Neutrophil (primary cell): ENCODE measurements at regions not wholly inside any gene's neighbourhood (a gene's known extent, or its start where the extent isn't known, plus 50 kb on each side); places are given as distances from the start of the nearest gene placed in this dataset.

ENCODE experiments used
- H3K27ac ChIP-seq: fragments of 200-600 bp; sonication (generic); 2 replicates; pipeline ENCODE4 v1.5.1; 2016; ENCODE audit warnings: mild to moderate bottlenecking, moderate library complexity
- H3K27me3 ChIP-seq: fragments of 200-600 bp; sonication (generic); 2 replicates; pipeline ENCODE4 v1.6.0; 2016; ENCODE audit warnings: mild to moderate bottlenecking
- H3K36me3 ChIP-seq: fragments of 200-600 bp; sonication (generic); 2 replicates; pipeline ENCODE4 v1.5.1; 2017
- H3K4me1 ChIP-seq, 2 experiments: fragments of 200-600 bp in 1 of 2; sonication (generic) in 1 of 2; 1 replicate in 1 of 2; 2 replicates in 1 of 2; pipeline versions ENCODE4 v1.5.1 to v1.6.1; 2013 to 2016; ENCODE audit warnings: low read depth in 1 of 2, low read length in 1 of 2, mild to moderate bottlenecking in 1 of 2, moderate library complexity in 1 of 2; ENCODE audit not compliant: control insufficient read depth in 1 of 2, insufficient read depth in 1 of 2
- H3K4me3 ChIP-seq, 2 experiments: fragments of 200-600 bp in 1 of 2; sonication (generic) in 1 of 2; 1 replicate in 1 of 2; 2 replicates in 1 of 2; pipeline ENCODE4 v1.5.1; 2013 to 2016; ENCODE audit warnings: low read depth in 1 of 2, low read length in 1 of 2, mild to moderate bottlenecking in 1 of 2, moderate library complexity in 1 of 2
- H3K9me3 ChIP-seq: fragments of 200-600 bp; sonication (generic); 2 replicates; pipeline ENCODE4 v1.5.1; 2016
- CTCF ChIP-seq: fragments of 200-600 bp; sonication (generic); IDR thresholded peaks from 2 replicates; pipeline ENCODE4 v1.5.1; 2016; ENCODE audit warnings: antibody characterized with exemption

GRCh38 chr18:37937287-37937686, 371.7 kb upstream of the CELF4 start:
- Histone ChIP-seq H3K27me3 (no peaks in the 10 kb centered on the region), H3K9me3 (peaks cover 3% of the 10 kb centered on the region), H3K36me3 (no peaks in the 10 kb centered on the region), H3K4me1 (no peaks in the 10 kb centered on the region), H3K4me3 (no peak overlapping the region), H3K27ac (no peak overlapping the region)
- TF ChIP-seq CTCF, result no peak

GRCh38 chr18:37935086-37935485, 369.5 kb upstream of the CELF4 start:
- peaks cover 3% of the 10 kb centered on the region for H3K9me3 ChIP-seq
- H3K4me1 ChIP-seq, result no peaks in the 10 kb centered on the region
- no peaks in the 10 kb centered on the region for H3K36me3 ChIP-seq
- no peaks in the 10 kb centered on the region for H3K27me3 ChIP-seq
- H3K27ac ChIP-seq, result no peak overlapping the region
- H3K4me3 ChIP-seq, result no peak overlapping the region
- TF ChIP-seq CTCF, result no peak

GRCh38 chr18:37930640-37931039, 365.0 kb upstream of the CELF4 start:
- no peak for TF ChIP-seq CTCF
- Histone ChIP-seq H3K9me3 (no peaks in the 10 kb centered on the region), H3K27ac (no peak overlapping the region), H3K27me3 (no peaks in the 10 kb centered on the region), H3K4me3 (no peak overlapping the region), H3K4me1 (no peaks in the 10 kb centered on the region), H3K36me3 (no peaks in the 10 kb centered on the region)

GRCh38 chr18:37922162-37922561, 356.6 kb upstream of the CELF4 start:
- no peaks in the 10 kb centered on the region for H3K27me3 ChIP-seq
- H3K4me3 ChIP-seq, result no peak overlapping the region
- H3K36me3 ChIP-seq, result no peaks in the 10 kb centered on the region
- no peaks in the 10 kb centered on the region for H3K4me1 ChIP-seq
- no peak for TF ChIP-seq CTCF
- H3K9me3 ChIP-seq, result no peaks in the 10 kb centered on the region
- H3K27ac ChIP-seq, result no peak overlapping the region

GRCh38 chr18:37920865-37921264, 355.3 kb upstream of the CELF4 start:
- Histone ChIP-seq H3K4me3 (no peak overlapping the region), H3K27ac (no peak overlapping the region), H3K27me3 (no peaks in the 10 kb centered on the region), H3K4me1 (no peaks in the 10 kb centered on the region), H3K9me3 (no peaks in the 10 kb centered on the region), H3K36me3 (no peaks in the 10 kb centered on the region)
- no peak for TF ChIP-seq CTCF

- H3K36me3 ChIP-seq, result no peaks in the 10 kb centered on the region
These were observed 347.5 kb upstream of the CELF4 start for GRCh38 chr18:37913051-37913450.

More at GRCh38 chr18:37913051-37913450, 347.5 kb upstream of the CELF4 start:
- no peaks in the 10 kb centered on the region for H3K27me3 ChIP-seq
- TF ChIP-seq CTCF, result no peak
- H3K27ac ChIP-seq, result no peak overlapping the region
- H3K4me1 ChIP-seq, result no peaks in the 10 kb centered on the region
- H3K4me3 ChIP-seq, result no peak overlapping the region
- no peaks in the 10 kb centered on the region for H3K9me3 ChIP-seq
